ENCODE measurements at regions not wholly inside any gene's neighbourhood (a gene's known extent, or its start where the extent isn't known, plus 50 kb on each side); places are given as distances from the start of the nearest gene placed in this dataset.

DNA sequence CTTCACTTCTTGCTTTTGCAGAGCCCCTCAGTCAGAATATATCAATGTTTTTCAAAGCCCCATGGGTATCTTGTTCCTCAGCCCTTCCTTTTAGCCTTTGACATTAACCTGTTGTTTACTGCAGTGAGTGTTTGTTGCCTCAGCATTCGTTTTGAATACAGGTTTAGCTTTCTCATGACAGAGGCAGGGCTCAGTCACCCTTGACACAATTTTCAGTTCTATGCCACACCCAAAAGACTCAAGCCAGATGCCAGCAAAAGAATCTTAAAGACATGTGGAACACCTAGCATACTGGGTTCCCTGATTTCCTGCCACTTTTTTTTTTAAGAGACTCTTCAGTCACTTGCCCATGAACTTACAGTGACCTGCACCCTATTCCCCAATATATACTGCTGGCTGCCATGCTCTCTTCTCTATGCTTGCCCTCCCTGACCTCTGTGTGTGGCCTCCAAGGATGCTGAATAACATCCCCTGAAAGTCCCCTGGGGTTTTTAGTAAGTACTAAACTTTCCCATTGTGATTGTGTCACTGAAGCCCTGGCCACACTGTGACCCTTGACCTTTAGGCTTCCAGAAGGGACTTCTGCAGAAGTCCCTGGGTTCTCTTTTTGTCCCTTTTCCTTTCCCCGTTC is 1225.5 kb downstream of the TBC1D22A start:
- peaks cover 0 to 4% of the 10 kb centered on the region in 2 donors for H3K4me1 ChIP-seq (ENCODE audit: control insufficient read depth in 2 of 2, insufficient read depth in 2 of 2, low read length in 2 of 2)
- no peaks in the 10 kb centered on the region for H3K27me3 ChIP-seq (ENCODE audit: control insufficient read depth in 2 of 2, insufficient read depth in 2 of 2, low read length in 2 of 2)
- H3K27ac ChIP-seq (ENCODE audit: low read depth in 2 of 2, low read length in 2 of 2) = no peak overlapping the region
- peaks cover 0 to 2% of the 10 kb centered on the region in 2 donors for H3K9me3 ChIP-seq (ENCODE audit: control insufficient read depth in 2 of 2, low read length in 2 of 2)
- no peaks in the 10 kb centered on the region for H3K36me3 ChIP-seq (ENCODE audit: control insufficient read depth in 2 of 2, insufficient read depth in 2 of 2, low read length in 2 of 2)
- H3K4me3 ChIP-seq (ENCODE audit: low read length in 2 of 2) = no peak overlapping the region
- no peak overlapping the region for H3K9ac ChIP-seq (ENCODE audit: low read depth in 1 of 2, low read length in 2 of 2)

DNA sequence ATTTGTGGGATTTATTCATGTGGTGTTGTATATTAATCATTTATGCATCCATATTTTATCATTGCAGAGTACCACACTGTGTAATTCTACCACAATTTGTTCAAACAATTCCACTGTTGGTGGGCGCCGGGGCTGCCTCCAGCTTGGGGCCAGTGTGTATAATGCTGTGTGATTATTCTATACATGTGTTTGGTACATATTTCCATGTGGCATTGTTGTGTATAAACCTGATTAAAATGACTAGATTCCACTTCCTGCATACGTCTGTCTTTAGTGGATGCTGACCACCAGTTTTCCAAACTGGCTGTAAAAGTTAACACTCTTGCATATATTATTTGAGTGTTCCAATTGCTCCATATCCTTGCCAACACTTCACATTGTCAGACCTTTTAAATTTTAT is 1213.8 kb downstream of the TBC1D22A start:
- Histone ChIP-seq H3K27ac (ENCODE audit: low read depth in 2 of 2, low read length in 2 of 2) (no peak overlapping the region), H3K4me1 (ENCODE audit: control insufficient read depth in 2 of 2, insufficient read depth in 2 of 2, low read length in 2 of 2) (no peaks in the 10 kb centered on the region), H3K9me3 (ENCODE audit: control insufficient read depth in 2 of 2, low read length in 2 of 2) (no peaks in the 10 kb centered on the region), H3K27me3 (ENCODE audit: control insufficient read depth in 2 of 2, insufficient read depth in 2 of 2, low read length in 2 of 2) (peaks cover 0 to 2% of the 10 kb centered on the region in 2 donors), H3K9ac (ENCODE audit: low read depth in 1 of 2, low read length in 2 of 2) (no peak overlapping the region), H3K36me3 (ENCODE audit: control insufficient read depth in 2 of 2, insufficient read depth in 2 of 2, low read length in 2 of 2) (no peaks in the 10 kb centered on the region), H3K4me3 (ENCODE audit: low read length in 2 of 2) (no peak overlapping the region)

DNA sequence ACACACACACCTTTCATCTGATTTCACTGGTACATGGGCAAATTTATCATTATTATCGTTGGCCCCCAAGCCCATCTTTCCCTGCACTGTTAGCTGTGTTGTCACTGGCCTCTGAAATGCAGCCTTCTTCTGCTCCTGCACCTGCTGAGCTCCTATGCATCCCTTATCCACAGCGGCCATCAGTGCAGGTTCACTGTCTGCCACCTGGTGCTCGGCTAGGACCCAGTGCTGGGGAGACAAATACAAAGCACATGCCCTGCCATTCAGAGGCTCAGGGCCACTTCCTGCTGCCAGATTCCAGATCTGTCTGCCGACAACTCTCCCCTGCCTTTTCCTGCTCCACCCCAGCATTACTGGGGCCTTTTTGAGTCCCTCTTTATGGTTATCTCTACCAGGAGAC is 1205.4 kb downstream of the TBC1D22A start:
- no peak overlapping the region for H3K27ac ChIP-seq (ENCODE audit: low read depth in 2 of 2, low read length in 2 of 2)
- H3K4me3 ChIP-seq (ENCODE audit: low read length in 2 of 2) = no peak overlapping the region
- peaks cover 0 to 2% of the 10 kb centered on the region in 2 donors for H3K27me3 ChIP-seq (ENCODE audit: control insufficient read depth in 2 of 2, insufficient read depth in 2 of 2, low read length in 2 of 2)
- H3K9me3 ChIP-seq (ENCODE audit: control insufficient read depth in 2 of 2, low read length in 2 of 2) = no peaks in the 10 kb centered on the region
- H3K4me1 ChIP-seq (ENCODE audit: control insufficient read depth in 2 of 2, insufficient read depth in 2 of 2, low read length in 2 of 2) = no peaks in the 10 kb centered on the region
- no peak overlapping the region for H3K9ac ChIP-seq (ENCODE audit: low read depth in 1 of 2, low read length in 2 of 2)
- no peaks in the 10 kb centered on the region for H3K36me3 ChIP-seq (ENCODE audit: control insufficient read depth in 2 of 2, insufficient read depth in 2 of 2, low read length in 2 of 2)

DNA sequence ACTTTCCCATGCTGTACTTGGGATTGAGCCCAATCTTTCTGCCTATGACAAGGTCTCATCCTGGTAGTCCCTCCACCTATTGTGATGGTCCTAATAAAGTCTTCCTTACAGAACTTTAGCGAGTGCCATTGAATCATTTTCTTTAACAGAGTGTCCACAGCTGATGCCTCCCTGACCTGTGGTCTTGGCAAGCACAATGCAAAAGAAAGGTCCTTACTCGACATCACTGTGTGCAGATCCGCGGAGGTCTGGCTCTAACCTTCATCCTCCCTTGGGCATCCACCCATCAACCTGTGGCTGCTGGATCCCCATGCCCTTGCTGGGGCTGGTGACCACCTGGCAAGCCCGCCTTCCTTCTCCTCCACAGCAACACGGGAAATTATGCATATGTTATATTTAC is 1203.9 kb downstream of the TBC1D22A start:
- H3K4me1 ChIP-seq (ENCODE audit: control insufficient read depth in 2 of 2, insufficient read depth in 2 of 2, low read length in 2 of 2) = no peaks in the 10 kb centered on the region
- no peaks in the 10 kb centered on the region for H3K36me3 ChIP-seq (ENCODE audit: control insufficient read depth in 2 of 2, insufficient read depth in 2 of 2, low read length in 2 of 2)
- no peaks in the 10 kb centered on the region for H3K9me3 ChIP-seq (ENCODE audit: control insufficient read depth in 2 of 2, low read length in 2 of 2)
- H3K9ac ChIP-seq (ENCODE audit: low read depth in 1 of 2, low read length in 2 of 2) = no peak overlapping the region
- H3K4me3 ChIP-seq (ENCODE audit: low read length in 2 of 2) = no peak overlapping the region
- H3K27ac ChIP-seq (ENCODE audit: low read depth in 2 of 2, low read length in 2 of 2) = no peak overlapping the region
- peaks cover 0 to 2% of the 10 kb centered on the region in 2 donors for H3K27me3 ChIP-seq (ENCODE audit: control insufficient read depth in 2 of 2, insufficient read depth in 2 of 2, low read length in 2 of 2)

DNA sequence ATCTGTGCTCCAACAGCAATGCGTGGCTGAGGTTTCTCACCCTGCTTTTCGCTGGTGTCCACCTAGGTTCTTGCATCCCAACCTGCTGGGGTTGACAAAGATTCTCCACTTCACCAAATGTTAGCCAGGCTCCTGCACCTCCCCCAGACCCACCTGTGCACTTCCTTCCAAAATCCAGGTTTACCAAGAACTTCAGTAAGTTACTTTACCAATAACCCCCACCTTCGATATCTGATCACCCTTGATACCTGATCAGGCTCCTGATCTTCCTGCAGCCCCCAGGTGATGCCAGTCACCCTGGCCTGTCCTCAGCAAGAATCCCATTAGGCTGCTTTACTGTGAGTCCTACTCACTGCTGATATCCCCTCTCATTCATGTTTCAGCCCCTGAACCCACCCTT is 1203.4 kb downstream of the TBC1D22A start:
- H3K4me1 ChIP-seq (ENCODE audit: control insufficient read depth in 2 of 2, insufficient read depth in 2 of 2, low read length in 2 of 2) = no peaks in the 10 kb centered on the region
- no peaks in the 10 kb centered on the region for H3K9me3 ChIP-seq (ENCODE audit: control insufficient read depth in 2 of 2, low read length in 2 of 2)
- no peaks in the 10 kb centered on the region for H3K36me3 ChIP-seq (ENCODE audit: control insufficient read depth in 2 of 2, insufficient read depth in 2 of 2, low read length in 2 of 2)
- H3K27ac ChIP-seq (ENCODE audit: low read depth in 2 of 2, low read length in 2 of 2) = no peak overlapping the region
- H3K27me3 ChIP-seq (ENCODE audit: control insufficient read depth in 2 of 2, insufficient read depth in 2 of 2, low read length in 2 of 2) = peaks cover 0 to 2% of the 10 kb centered on the region in 2 donors
- H3K4me3 ChIP-seq (ENCODE audit: low read length in 2 of 2) = no peak overlapping the region
- no peak overlapping the region for H3K9ac ChIP-seq (ENCODE audit: low read depth in 1 of 2, low read length in 2 of 2)

DNA sequence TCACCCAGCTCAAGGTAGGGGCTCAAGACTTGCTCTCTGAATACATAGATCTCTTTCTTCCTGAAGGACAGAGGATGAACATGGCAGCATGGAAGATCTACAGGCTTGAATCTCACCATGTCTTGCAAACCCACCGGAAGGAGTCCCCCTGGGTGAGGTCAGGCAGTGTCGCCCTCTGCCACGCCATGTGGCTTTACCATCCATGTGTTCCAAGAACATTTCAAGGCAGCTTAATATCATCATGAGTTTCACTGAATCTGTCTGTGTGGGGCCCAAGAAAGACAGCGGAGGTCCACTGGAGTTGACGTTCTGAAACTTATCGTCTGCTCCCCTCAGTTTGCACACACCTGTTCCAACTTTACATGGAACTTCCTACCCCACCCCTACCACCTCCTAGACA is 1202.6 kb downstream of the TBC1D22A start:
- Histone ChIP-seq H3K27ac (ENCODE audit: low read depth in 2 of 2, low read length in 2 of 2) (no peak overlapping the region), H3K4me1 (ENCODE audit: control insufficient read depth in 2 of 2, insufficient read depth in 2 of 2, low read length in 2 of 2) (no peaks in the 10 kb centered on the region), H3K27me3 (ENCODE audit: control insufficient read depth in 2 of 2, insufficient read depth in 2 of 2, low read length in 2 of 2) (peaks cover 0 to 2% of the 10 kb centered on the region in 2 donors), H3K4me3 (ENCODE audit: low read length in 2 of 2) (no peak overlapping the region), H3K36me3 (ENCODE audit: control insufficient read depth in 2 of 2, insufficient read depth in 2 of 2, low read length in 2 of 2) (no peaks in the 10 kb centered on the region), H3K9ac (ENCODE audit: low read depth in 1 of 2, low read length in 2 of 2) (no peak overlapping the region), H3K9me3 (ENCODE audit: control insufficient read depth in 2 of 2, low read length in 2 of 2) (no peaks in the 10 kb centered on the region)

DNA sequence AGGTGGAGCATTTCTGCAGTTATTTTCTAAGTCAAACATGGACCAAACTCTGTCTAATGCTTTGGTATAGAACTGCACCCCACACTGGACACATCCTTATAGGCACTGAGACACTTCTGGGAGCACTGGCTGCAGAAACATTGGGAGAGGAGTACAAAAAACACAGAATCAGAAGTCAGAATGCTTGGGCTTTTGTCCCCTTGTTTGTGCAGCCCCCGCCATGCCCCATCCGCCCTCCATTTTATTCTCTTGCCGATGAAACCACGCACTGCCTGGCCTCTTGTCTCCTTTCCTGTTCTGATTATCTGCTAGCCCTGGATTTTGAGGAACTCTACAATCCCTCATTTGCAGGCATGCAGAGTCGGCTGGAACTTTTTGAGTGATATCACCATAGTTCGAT is 1201.2 kb downstream of the TBC1D22A start:
- Histone ChIP-seq H3K4me1 (ENCODE audit: control insufficient read depth in 2 of 2, insufficient read depth in 2 of 2, low read length in 2 of 2) (no peaks in the 10 kb centered on the region), H3K27me3 (ENCODE audit: control insufficient read depth in 2 of 2, insufficient read depth in 2 of 2, low read length in 2 of 2) (peaks cover 0 to 2% of the 10 kb centered on the region in 2 donors), H3K9ac (ENCODE audit: low read depth in 1 of 2, low read length in 2 of 2) (no peak overlapping the region), H3K9me3 (ENCODE audit: control insufficient read depth in 2 of 2, low read length in 2 of 2) (no peaks in the 10 kb centered on the region), H3K27ac (ENCODE audit: low read depth in 2 of 2, low read length in 2 of 2) (no peak overlapping the region), H3K4me3 (ENCODE audit: low read length in 2 of 2) (no peak overlapping the region), H3K36me3 (ENCODE audit: control insufficient read depth in 2 of 2, insufficient read depth in 2 of 2, low read length in 2 of 2) (no peaks in the 10 kb centered on the region)

DNA sequence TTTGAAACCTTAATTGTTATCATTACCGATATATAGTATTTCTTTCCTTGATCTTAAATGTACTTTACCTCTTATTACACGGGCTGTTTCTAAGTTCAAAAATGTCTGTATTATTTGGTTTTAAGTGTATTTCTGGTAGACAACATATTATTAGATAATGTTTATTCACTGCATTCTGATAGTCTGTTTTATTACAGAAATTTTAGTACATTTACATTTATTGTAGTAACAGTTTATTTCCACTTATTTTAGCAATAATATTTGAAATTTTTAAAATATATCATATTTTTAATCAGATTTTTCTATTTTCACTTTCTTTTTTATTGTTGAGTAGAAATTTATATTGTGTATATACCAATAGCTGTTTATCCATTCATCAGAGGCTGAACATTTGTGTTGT is 1195.2 kb downstream of the TBC1D22A start:
- no peaks in the 10 kb centered on the region for H3K4me1 ChIP-seq (ENCODE audit: control insufficient read depth in 2 of 2, insufficient read depth in 2 of 2, low read length in 2 of 2)
- H3K9ac ChIP-seq (ENCODE audit: low read depth in 1 of 2, low read length in 2 of 2) = no peak overlapping the region
- H3K27me3 ChIP-seq (ENCODE audit: control insufficient read depth in 2 of 2, insufficient read depth in 2 of 2, low read length in 2 of 2) = no peaks in the 10 kb centered on the region

DNA sequence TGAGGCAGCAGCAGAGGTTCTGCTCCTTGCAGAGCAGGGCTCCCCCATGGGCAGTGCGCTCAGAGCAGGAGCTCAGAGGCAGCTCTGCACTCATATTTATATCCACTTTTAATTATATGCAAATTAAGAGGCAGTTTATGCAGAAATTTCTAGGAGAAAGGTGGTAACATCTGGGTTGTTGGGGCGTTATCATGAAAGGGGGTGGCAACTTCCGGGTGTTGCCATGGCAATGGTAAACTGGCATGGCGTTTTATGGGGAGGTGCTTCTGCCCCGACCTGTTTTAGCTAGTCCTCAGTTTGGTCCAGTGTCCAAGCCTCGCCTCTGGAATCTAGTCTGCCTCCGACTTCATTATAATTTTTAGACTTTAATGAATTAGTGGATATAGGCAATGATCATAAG is 1191.7 kb downstream of the TBC1D22A start:
- Histone ChIP-seq H3K4me1 (ENCODE audit: control insufficient read depth in 2 of 2, insufficient read depth in 2 of 2, low read length in 2 of 2) (no peaks in the 10 kb centered on the region), H3K36me3 (ENCODE audit: control insufficient read depth in 2 of 2, insufficient read depth in 2 of 2, low read length in 2 of 2) (no peaks in the 10 kb centered on the region), H3K27me3 (ENCODE audit: control insufficient read depth in 2 of 2, insufficient read depth in 2 of 2, low read length in 2 of 2) (no peaks in the 10 kb centered on the region), H3K4me3 (ENCODE audit: low read length in 2 of 2) (no peak overlapping the region), H3K9ac (ENCODE audit: low read depth in 1 of 2, low read length in 2 of 2) (no peak overlapping the region), H3K9me3 (ENCODE audit: control insufficient read depth in 2 of 2, low read length in 2 of 2) (no peaks in the 10 kb centered on the region), H3K27ac (ENCODE audit: low read depth in 2 of 2, low read length in 2 of 2) (no peak overlapping the region)

More for the DNA sequence above, 1195.2 kb downstream of the TBC1D22A start:
- Histone ChIP-seq H3K4me3 (ENCODE audit: low read length in 2 of 2) (no peak overlapping the region), H3K9me3 (ENCODE audit: control insufficient read depth in 2 of 2, low read length in 2 of 2) (no peaks in the 10 kb centered on the region), H3K27ac (ENCODE audit: low read depth in 2 of 2, low read length in 2 of 2) (no peak overlapping the region), H3K36me3 (ENCODE audit: control insufficient read depth in 2 of 2, insufficient read depth in 2 of 2, low read length in 2 of 2) (no peaks in the 10 kb centered on the region)

DNA sequence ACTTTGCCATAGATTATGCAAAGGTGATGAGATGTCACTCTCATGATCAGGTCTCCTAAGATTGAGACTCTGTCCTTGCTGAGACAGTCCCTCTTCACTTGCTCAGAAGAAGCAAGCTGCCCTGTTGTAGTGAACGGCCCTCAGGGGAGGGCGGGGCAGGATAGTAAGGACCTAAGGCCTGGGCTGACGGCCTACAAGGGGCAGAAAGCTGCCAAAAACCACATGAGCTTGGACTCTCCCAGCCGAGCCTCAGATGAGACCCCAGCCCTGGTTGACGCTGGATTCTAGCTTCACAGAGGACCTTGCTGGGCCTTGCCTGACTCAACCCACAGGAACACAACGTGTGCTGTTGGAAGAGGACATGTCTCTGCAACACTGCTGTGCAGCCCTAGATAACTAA is 1182.5 kb downstream of the TBC1D22A start:
- no peaks in the 10 kb centered on the region for H3K4me1 ChIP-seq (ENCODE audit: control insufficient read depth in 2 of 2, insufficient read depth in 2 of 2, low read length in 2 of 2)
- no peaks in the 10 kb centered on the region for H3K36me3 ChIP-seq (ENCODE audit: control insufficient read depth in 2 of 2, insufficient read depth in 2 of 2, low read length in 2 of 2)

More for the DNA sequence above, 1182.5 kb downstream of the TBC1D22A start:
- Histone ChIP-seq H3K9ac (ENCODE audit: low read depth in 1 of 2, low read length in 2 of 2) (no peak overlapping the region), H3K27me3 (ENCODE audit: control insufficient read depth in 2 of 2, insufficient read depth in 2 of 2, low read length in 2 of 2) (no peaks in the 10 kb centered on the region), H3K4me3 (ENCODE audit: low read length in 2 of 2) (no peak overlapping the region), H3K9me3 (ENCODE audit: control insufficient read depth in 2 of 2, low read length in 2 of 2) (no peaks in the 10 kb centered on the region), H3K27ac (ENCODE audit: low read depth in 2 of 2, low read length in 2 of 2) (no peak overlapping the region)
